Calu3 (cell line): ENCODE measurements at regions not wholly inside any gene's neighbourhood (a gene's known extent, or its start where the extent isn't known, plus 50 kb on each side); places are given as distances from the start of the nearest gene placed in this dataset.

Experiments
- BruUV-seq: library from RNA; stranded (reverse); fragments of 400-500 nt; replicated peaks from 2 replicates; lab custom pipeline; 2021; lab: Mats Ljungman, UMichigan
- CTCF ChIA-PET: fragments of 300-600 bp; sonication (Branson Sonifier 250); formaldehyde crosslinking; loops from one replicate; lab custom pipeline; 2022; ENCODE audit warnings: antibody characterized with exemption; lab: Charles Lee
- DNase-seq: peaks from one replicate; pipeline ENCODE4 v3.0.0; 2022
- H3K27ac Mint-ChIP-seq: one replicate; pipeline ENCODE4 v1.8.0; 2022; ENCODE audit warnings: mixed read lengths; ENCODE audit not compliant: unreplicated experiment
- H3K27me3 Mint-ChIP-seq: one replicate; pipeline ENCODE4 v1.8.0; 2022; ENCODE audit warnings: mixed read lengths; ENCODE audit not compliant: unreplicated experiment
- H3K36me3 Mint-ChIP-seq: one replicate; pipeline ENCODE4 v1.8.0; 2022; ENCODE audit warnings: mild to moderate bottlenecking, moderate library complexity, mixed read lengths; ENCODE audit not compliant: insufficient read depth, unreplicated experiment
- H3K4me1 Mint-ChIP-seq: one replicate; pipeline ENCODE4 v1.8.0; 2022; ENCODE audit warnings: mild to moderate bottlenecking, low read depth, mixed read lengths; ENCODE audit not compliant: unreplicated experiment
- H3K4me3 Mint-ChIP-seq: one replicate; pipeline ENCODE4 v1.8.0; 2022; ENCODE audit warnings: mild to moderate bottlenecking, low read depth, moderate library complexity, mixed read lengths; ENCODE audit not compliant: unreplicated experiment
- H3K9me3 Mint-ChIP-seq: one replicate; pipeline ENCODE4 v1.8.0; 2022; ENCODE audit warnings: low read depth, mixed read lengths; ENCODE audit not compliant: unreplicated experiment
- intact Hi-C: fragments of 100-400 bp; cut with micrococcal nuclease; formaldehyde crosslinking; loops from one replicate; pipeline ENCODE4 v1.10.0; 2022; ENCODE audit not compliant: unreplicated experiment
- TF ChIP-seq, protein P1 (sequence below): fragments of 200-600 bp; IDR thresholded peaks from one replicate; pipeline ENCODE4 v1.8.0; 2022; ENCODE audit warnings: antibody characterized with exemption; ENCODE audit not compliant: unreplicated experiment

DNA sequence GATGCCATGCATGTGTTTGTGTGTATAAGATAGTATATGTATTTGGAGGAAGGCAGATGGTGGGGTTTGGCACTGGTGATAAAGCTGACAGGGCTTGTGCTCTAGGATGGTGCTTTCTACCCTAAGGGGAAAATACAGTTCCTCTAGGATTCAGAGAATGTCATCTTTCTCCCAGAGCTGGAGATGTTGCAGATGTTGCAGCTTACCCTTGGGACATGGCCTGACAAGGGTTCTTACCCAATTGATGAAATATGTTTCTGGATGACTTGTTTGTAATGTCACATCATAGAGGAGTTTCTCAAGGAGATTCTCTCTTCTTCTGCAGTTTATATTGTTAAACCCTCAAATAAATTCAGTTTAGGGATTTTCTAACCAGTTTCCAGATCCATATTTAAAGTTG is 52.5 kb upstream of the PITX2 start:
- intact Hi-C loops, result no loop called here
- CTCF ChIA-PET, result interaction anchor here (0.6 kb wide), 1 partner anchor 28 kb away, joined by 3 read pairs; no protein-coding TSS in a partner anchor
- Mint-ChIP-seq H3K4me3 (no peak overlapping the region), H3K9me3 (no peaks in the 10 kb centered on the region), H3K36me3 (no peaks in the 10 kb centered on the region), H3K4me1 (peaks cover 18% of the 10 kb centered on the region), H3K27ac (no peak overlapping the region), H3K27me3 (no peaks in the 10 kb centered on the region)
- no peak for DNase-seq
- no TSS peak for BruUV-seq
- TF ChIP-seq, protein P1, sequence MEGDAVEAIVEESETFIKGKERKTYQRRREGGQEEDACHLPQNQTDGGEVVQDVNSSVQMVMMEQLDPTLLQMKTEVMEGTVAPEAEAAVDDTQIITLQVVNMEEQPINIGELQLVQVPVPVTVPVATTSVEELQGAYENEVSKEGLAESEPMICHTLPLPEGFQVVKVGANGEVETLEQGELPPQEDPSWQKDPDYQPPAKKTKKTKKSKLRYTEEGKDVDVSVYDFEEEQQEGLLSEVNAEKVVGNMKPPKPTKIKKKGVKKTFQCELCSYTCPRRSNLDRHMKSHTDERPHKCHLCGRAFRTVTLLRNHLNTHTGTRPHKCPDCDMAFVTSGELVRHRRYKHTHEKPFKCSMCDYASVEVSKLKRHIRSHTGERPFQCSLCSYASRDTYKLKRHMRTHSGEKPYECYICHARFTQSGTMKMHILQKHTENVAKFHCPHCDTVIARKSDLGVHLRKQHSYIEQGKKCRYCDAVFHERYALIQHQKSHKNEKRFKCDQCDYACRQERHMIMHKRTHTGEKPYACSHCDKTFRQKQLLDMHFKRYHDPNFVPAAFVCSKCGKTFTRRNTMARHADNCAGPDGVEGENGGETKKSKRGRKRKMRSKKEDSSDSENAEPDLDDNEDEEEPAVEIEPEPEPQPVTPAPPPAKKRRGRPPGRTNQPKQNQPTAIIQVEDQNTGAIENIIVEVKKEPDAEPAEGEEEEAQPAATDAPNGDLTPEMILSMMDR, result no peak

DNA sequence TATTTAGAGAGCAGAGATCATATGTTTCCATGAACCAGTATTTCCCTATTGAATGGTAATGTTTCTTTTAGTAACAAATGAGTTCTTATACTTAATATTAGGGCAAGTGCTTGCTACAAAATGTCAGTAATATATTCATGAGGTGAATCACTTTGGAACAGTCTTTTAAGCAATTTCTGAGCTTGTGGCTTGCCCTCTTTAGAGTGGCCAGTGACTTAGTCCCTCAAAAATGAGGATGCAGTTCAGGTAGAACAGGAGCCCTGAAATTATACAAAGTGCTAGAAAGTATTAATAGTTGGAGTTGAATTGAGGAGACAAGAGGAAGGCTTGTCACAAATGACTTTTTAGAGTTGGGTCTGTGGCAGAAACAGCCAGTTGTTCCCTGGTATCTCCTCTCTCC is 53.4 kb upstream of the PITX2 start:
- intact Hi-C loops, result no loop called here
- H3K4me1 Mint-ChIP-seq, result peaks cover 21% of the 10 kb centered on the region
- no peaks in the 10 kb centered on the region for H3K36me3 Mint-ChIP-seq
- no peaks in the 10 kb centered on the region for H3K27me3 Mint-ChIP-seq
- H3K9me3 Mint-ChIP-seq, result no peaks in the 10 kb centered on the region
- TF ChIP-seq, protein P1, result no peak
- no peak for DNase-seq
- no peak overlapping the region for H3K4me3 Mint-ChIP-seq
- CTCF ChIA-PET, result no interaction called here
- BruUV-seq, result no TSS peak
- no peak overlapping the region for H3K27ac Mint-ChIP-seq

DNA sequence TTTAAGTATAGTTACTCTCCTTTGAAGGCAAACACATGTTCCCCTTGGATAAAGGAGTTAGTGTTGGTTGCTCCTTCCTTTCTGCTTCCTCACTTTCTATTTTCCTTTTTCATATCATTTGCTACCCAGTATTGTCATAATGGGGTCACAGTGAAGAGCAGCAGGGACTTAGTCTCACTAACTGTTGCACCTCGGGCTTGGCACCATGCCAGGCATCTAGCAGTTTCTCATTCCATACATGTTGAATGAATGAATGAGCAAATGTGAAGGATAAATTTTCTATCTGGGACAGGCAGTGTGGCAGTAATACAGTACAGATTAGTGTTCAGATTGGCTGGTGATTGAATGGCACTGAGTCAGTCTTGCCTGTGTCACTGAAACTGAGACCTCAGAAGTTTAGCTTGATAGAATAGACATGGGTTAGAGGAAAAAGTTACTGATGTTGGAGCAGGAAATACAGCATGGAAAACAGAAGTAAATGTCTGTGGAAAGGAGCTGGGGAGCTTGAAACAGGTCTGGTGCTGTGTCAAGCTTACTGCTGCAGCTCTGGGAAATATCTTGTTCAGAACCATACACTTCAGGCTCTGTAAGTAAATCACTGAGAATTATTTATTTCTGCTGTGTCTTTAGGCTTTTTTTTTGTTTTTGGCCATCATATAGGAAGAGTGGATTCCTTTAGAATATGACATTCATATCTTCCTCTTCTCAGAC is 55.8 kb upstream of the PITX2 start:
- Mint-ChIP-seq H3K4me3 (no peak overlapping the region), H3K4me1 (peaks cover 21% of the 10 kb centered on the region), H3K9me3 (no peaks in the 10 kb centered on the region), H3K36me3 (no peaks in the 10 kb centered on the region), H3K27ac (peak overlapping the region; percentile 30), H3K27me3 (no peaks in the 10 kb centered on the region)
- CTCF ChIA-PET, result no interaction called here
- no TSS peak for BruUV-seq
- intact Hi-C loops, result no loop called here
- DNase-seq, result no peak
- TF ChIP-seq, protein P1, result no peak

DNA sequence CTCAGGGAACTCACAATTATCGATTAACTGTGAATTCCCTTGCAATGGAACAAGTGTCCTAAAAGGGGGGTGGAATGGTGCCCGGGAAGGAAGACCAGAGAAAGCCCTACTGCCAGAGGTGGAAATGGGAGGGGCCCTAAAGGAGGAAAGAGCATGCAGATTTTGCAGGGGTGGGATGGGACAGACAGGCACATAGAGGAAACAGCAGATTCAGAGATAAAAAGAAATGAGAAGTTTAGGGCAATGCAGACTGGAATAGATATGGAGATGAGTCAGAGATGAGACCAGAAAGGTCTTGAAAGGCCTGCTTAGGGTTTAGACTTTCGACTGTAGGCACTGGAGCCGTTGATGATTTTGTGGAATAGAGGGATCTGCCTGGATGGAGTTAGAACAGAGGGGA is 57.4 kb upstream of the PITX2 start:
- peak overlapping the region; percentile 5 for H3K27ac Mint-ChIP-seq

More for the DNA sequence above, 57.4 kb upstream of the PITX2 start:
- intact Hi-C loops, result no loop called here
- TF ChIP-seq, protein P1, result no peak
- Mint-ChIP-seq H3K4me1 (peaks cover 21% of the 10 kb centered on the region), H3K36me3 (no peaks in the 10 kb centered on the region), H3K9me3 (no peaks in the 10 kb centered on the region), H3K4me3 (no peak overlapping the region), H3K27me3 (no peaks in the 10 kb centered on the region)
- DNase-seq, result no peak
- CTCF ChIA-PET, result no interaction called here
- BruUV-seq, result no TSS peak
